ENCODE measurements at regions not wholly inside any gene's neighbourhood (a gene's known extent, or its start where the extent isn't known, plus 50 kb on each side); places are given as distances from the start of the nearest gene placed in this dataset.

GRCh38 chr12:60020068-60020467 lies 424.2 kb downstream of the SLC16A7 start:
- TF ChIP-seq, protein P1, sequence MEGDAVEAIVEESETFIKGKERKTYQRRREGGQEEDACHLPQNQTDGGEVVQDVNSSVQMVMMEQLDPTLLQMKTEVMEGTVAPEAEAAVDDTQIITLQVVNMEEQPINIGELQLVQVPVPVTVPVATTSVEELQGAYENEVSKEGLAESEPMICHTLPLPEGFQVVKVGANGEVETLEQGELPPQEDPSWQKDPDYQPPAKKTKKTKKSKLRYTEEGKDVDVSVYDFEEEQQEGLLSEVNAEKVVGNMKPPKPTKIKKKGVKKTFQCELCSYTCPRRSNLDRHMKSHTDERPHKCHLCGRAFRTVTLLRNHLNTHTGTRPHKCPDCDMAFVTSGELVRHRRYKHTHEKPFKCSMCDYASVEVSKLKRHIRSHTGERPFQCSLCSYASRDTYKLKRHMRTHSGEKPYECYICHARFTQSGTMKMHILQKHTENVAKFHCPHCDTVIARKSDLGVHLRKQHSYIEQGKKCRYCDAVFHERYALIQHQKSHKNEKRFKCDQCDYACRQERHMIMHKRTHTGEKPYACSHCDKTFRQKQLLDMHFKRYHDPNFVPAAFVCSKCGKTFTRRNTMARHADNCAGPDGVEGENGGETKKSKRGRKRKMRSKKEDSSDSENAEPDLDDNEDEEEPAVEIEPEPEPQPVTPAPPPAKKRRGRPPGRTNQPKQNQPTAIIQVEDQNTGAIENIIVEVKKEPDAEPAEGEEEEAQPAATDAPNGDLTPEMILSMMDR (IDR thresholded peaks at IDR 0.05), result no peak
- no peak for TF ChIP-seq POLR2A (IDR thresholded peaks at IDR 0.05)

All from adrenal gland (tissue), 5 donors.